ENCODE measurements at regions not wholly inside any gene's neighbourhood (a gene's known extent, or its start where the extent isn't known, plus 50 kb on each side); places are given as distances from the start of the nearest gene placed in this dataset.

- Histone ChIP-seq H3K9me3 (ENCODE audit: low read length) (no peaks in the 10 kb centered on the region), H3K36me3 (ENCODE audit: insufficient read depth, low read length) (no peaks in the 10 kb centered on the region), H3K27me3 (ENCODE audit: insufficient read depth, low read length, poor library complexity, severe bottlenecking) (no peaks in the 10 kb centered on the region), H3K4me3 (ENCODE audit: low read length) (no peak overlapping the region), H3K27ac (ENCODE audit: low read depth, low read length) (no peak overlapping the region), H3K4me1 (ENCODE audit: insufficient read depth, low read length) (no peaks in the 10 kb centered on the region)
- CTCF ChIA-PET: no interaction called here
- Mint-ChIP-seq H3K27me3 (peaks cover 1 to 17% of the 10 kb centered on the region in 2 donors), H3K4me3 (no peak overlapping the region), H3K27ac (no peak overlapping the region), H3K9me3 (peaks cover 0 to 1% (median 0%) of the 10 kb centered on the region in 5 donors), H3K36me3 (no peaks in the 10 kb centered on the region), H3K4me1 (no peaks in the 10 kb centered on the region)
- POLR2A ChIA-PET: no interaction called here
- no peak for DNase-seq
Measured at GRCh38 chr1:62385923-62386322, 50.9 kb upstream of the USP1 start.

- Histone ChIP-seq H3K36me3 (ENCODE audit: insufficient read depth, low read length) (no peaks in the 10 kb centered on the region), H3K4me1 (ENCODE audit: insufficient read depth, low read length) (no peaks in the 10 kb centered on the region), H3K27me3 (ENCODE audit: insufficient read depth, low read length, poor library complexity, severe bottlenecking) (no peaks in the 10 kb centered on the region), H3K9me3 (ENCODE audit: low read length) (no peaks in the 10 kb centered on the region), H3K4me3 (ENCODE audit: low read length) (no peak overlapping the region), H3K27ac (ENCODE audit: low read depth, low read length) (no peak overlapping the region)
- no peak for DNase-seq
- Mint-ChIP-seq H3K36me3 (no peaks in the 10 kb centered on the region), H3K27ac (no peak overlapping the region), H3K9me3 (peaks cover 0 to 1% (median 0%) of the 10 kb centered on the region in 5 donors), H3K27me3 (peaks cover 1 to 17% of the 10 kb centered on the region in 2 donors), H3K4me3 (no peak overlapping the region), H3K4me1 (no peaks in the 10 kb centered on the region)
- POLR2A ChIA-PET: no interaction called here
- CTCF ChIA-PET: no interaction called here
Measured at GRCh38 chr1:62386351-62387121, 50.3 kb upstream of the USP1 start.

Data from CD8-positive, alpha-beta memory T cell (primary cell).